ENCODE measurements at regions not wholly inside any gene's neighbourhood (a gene's known extent, or its start where the extent isn't known, plus 50 kb on each side); places are given as distances from the start of the nearest gene placed in this dataset.
"Not testable (repeated sequence)": the region's sequence is repeated elsewhere in the genome, so short reads cannot be mapped to it uniquely, and the experiment has no call there.

- WGBS (ENCODE audit: extremely low coverage, insufficient coverage, insufficient read length): no CpG with 5 or more reads among the region's 46 CpGs
- H3K23ac ChIP-seq (ENCODE audit: low read length); H4K12ac ChIP-seq (ENCODE audit: low read depth, low read length); H2AK5ac ChIP-seq (ENCODE audit: low read length); H3K27ac ChIP-seq (ENCODE audit: low read depth, low read length); H3K18ac ChIP-seq (ENCODE audit: low read length); H4K91ac ChIP-seq (ENCODE audit: low read depth, low read length); H3K79me1 ChIP-seq (ENCODE audit: low read length); H2AFZ ChIP-seq (ENCODE audit: insufficient read depth, low read length, poor library complexity); H2BK5ac ChIP-seq (ENCODE audit: low read depth, low read length, poor library complexity); H3K4me1 ChIP-seq (ENCODE audit: control insufficient read depth in 1 of 2, insufficient read depth in 2 of 2, low read length in 2 of 2); H2BK120ac ChIP-seq (ENCODE audit: insufficient read depth, low read length, poor library complexity); H2BK12ac ChIP-seq (ENCODE audit: low read length); H3K9ac ChIP-seq (ENCODE audit: low read length); H3K9me3 ChIP-seq (ENCODE audit: insufficient read depth, low read depth, low read length); H4K8ac ChIP-seq (ENCODE audit: low read depth, low read length); H3K79me2 ChIP-seq (ENCODE audit: control insufficient read depth, insufficient read depth, low read length, poor library complexity); H3K4ac ChIP-seq (ENCODE audit: low read depth, low read length); H3K27me3 ChIP-seq (ENCODE audit: insufficient read depth, low read length); H3K14ac ChIP-seq (ENCODE audit: low read length); H3K36me3 ChIP-seq (ENCODE audit: control insufficient read depth in 1 of 2, insufficient read depth in 2 of 2, low read length in 2 of 2); H3K4me3 ChIP-seq (ENCODE audit: low read depth, low read length): not testable (repeated sequence)
- peak overlapping the region; percentile 46 for H3K4me2 ChIP-seq (ENCODE audit: low read length)
- peak in 1 of 2 donors; percentile 15 for DNase-seq
Observed at GRCh38 chr1:120557605-120558302, 142.9 kb downstream of the NBPF8 start.

DNA sequence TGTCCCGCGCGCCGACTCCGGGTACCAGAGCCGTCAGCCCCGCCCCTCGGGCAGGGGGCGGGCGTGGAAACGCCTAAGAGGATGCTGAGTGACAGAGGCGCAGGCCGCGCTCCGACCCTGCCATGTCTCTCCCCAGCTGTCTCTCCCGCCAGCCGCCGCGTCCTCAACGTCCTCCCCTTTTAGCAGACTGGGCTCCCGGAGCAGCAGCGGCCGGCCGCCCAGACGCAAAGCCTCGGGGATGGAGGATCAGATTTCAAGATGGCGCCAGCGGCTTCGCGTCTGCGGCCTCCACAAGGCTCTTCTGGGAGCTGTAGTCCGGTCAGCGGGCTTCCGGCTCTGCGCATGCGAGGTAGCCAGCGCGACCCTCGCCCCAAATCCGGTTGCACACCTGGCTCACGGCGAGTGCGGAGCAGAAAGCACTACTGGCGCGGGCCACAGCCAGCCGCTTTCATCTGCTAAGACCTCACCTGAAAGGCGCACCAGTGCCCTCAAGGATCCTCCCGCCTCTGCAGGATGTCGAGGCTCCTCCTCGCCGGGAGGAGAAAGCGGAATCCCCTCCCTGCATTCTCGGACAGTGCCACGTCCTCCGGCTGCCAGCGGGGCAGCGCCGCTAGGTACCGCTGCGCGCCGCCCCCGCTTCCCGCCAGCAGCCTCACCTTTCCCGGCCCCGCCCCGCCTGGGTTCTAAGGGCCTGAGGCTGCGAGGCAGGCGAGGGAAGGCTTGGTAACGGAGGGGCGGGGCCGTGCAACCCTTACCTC is 143.6 kb downstream of the NBPF8 start:
- H3K9ac ChIP-seq (ENCODE audit: low read length); H2AFZ ChIP-seq (ENCODE audit: insufficient read depth, low read length, poor library complexity); H3K14ac ChIP-seq (ENCODE audit: low read length); H3K36me3 ChIP-seq (ENCODE audit: control insufficient read depth in 1 of 2, insufficient read depth in 2 of 2, low read length in 2 of 2); H3K23ac ChIP-seq (ENCODE audit: low read length); H2BK12ac ChIP-seq (ENCODE audit: low read length); H3K27me3 ChIP-seq (ENCODE audit: insufficient read depth, low read length); H2AK5ac ChIP-seq (ENCODE audit: low read length); H3K79me2 ChIP-seq (ENCODE audit: control insufficient read depth, insufficient read depth, low read length, poor library complexity); H3K4ac ChIP-seq (ENCODE audit: low read depth, low read length); H3K9me3 ChIP-seq (ENCODE audit: insufficient read depth, low read depth, low read length); H3K4me2 ChIP-seq (ENCODE audit: low read length); H4K8ac ChIP-seq (ENCODE audit: low read depth, low read length); H4K91ac ChIP-seq (ENCODE audit: low read depth, low read length); H3K18ac ChIP-seq (ENCODE audit: low read length); H2BK5ac ChIP-seq (ENCODE audit: low read depth, low read length, poor library complexity); H3K79me1 ChIP-seq (ENCODE audit: low read length); H3K4me1 ChIP-seq (ENCODE audit: control insufficient read depth in 1 of 2, insufficient read depth in 2 of 2, low read length in 2 of 2); H4K12ac ChIP-seq (ENCODE audit: low read depth, low read length): not testable (repeated sequence)
- Histone ChIP-seq H3K27ac (ENCODE audit: low read depth, low read length) (peak overlapping the region; percentile 61), H2BK120ac (ENCODE audit: insufficient read depth, low read length, poor library complexity) (peak overlapping the region; percentile 58), H3K4me3 (ENCODE audit: low read depth, low read length) (peak overlapping the region; percentile 64)
- peak; percentile 86 to 87 for DNase-seq
- WGBS (ENCODE audit: extremely low coverage, insufficient coverage, insufficient read length): no CpG with 5 or more reads among the region's 72 CpGs

- not testable (repeated sequence) for H3K9me3 ChIP-seq (ENCODE audit: insufficient read depth, low read depth, low read length); H2BK12ac ChIP-seq (ENCODE audit: low read length); H2AFZ ChIP-seq (ENCODE audit: insufficient read depth, low read length, poor library complexity); H3K79me2 ChIP-seq (ENCODE audit: control insufficient read depth, insufficient read depth, low read length, poor library complexity); H3K4me2 ChIP-seq (ENCODE audit: low read length); H3K9ac ChIP-seq (ENCODE audit: low read length); H4K91ac ChIP-seq (ENCODE audit: low read depth, low read length); H3K27ac ChIP-seq (ENCODE audit: low read depth, low read length); H3K18ac ChIP-seq (ENCODE audit: low read length); H3K4me1 ChIP-seq (ENCODE audit: control insufficient read depth in 1 of 2, insufficient read depth in 2 of 2, low read length in 2 of 2); H3K36me3 ChIP-seq (ENCODE audit: control insufficient read depth in 1 of 2, insufficient read depth in 2 of 2, low read length in 2 of 2); H3K4me3 ChIP-seq (ENCODE audit: low read depth, low read length); H2AK5ac ChIP-seq (ENCODE audit: low read length); H3K4ac ChIP-seq (ENCODE audit: low read depth, low read length); H4K8ac ChIP-seq (ENCODE audit: low read depth, low read length); H2BK120ac ChIP-seq (ENCODE audit: insufficient read depth, low read length, poor library complexity); H4K12ac ChIP-seq (ENCODE audit: low read depth, low read length); DNase-seq; H3K14ac ChIP-seq (ENCODE audit: low read length); H3K23ac ChIP-seq (ENCODE audit: low read length); H2BK5ac ChIP-seq (ENCODE audit: low read depth, low read length, poor library complexity); H3K79me1 ChIP-seq (ENCODE audit: low read length); H3K27me3 ChIP-seq (ENCODE audit: insufficient read depth, low read length)
- WGBS (ENCODE audit: extremely low coverage, insufficient coverage, insufficient read length): no CpG with 5 or more reads among the region's 3 CpGs
Observed at GRCh38 chr1:120561767-120562166, 146.9 kb downstream of the NBPF8 start.

GRCh38 chr1:120565396-120565795 is 150.6 kb downstream of the NBPF8 start:
- H3K79me2 ChIP-seq (ENCODE audit: control insufficient read depth, insufficient read depth, low read length, poor library complexity): not testable (repeated sequence)

More at GRCh38 chr1:120565396-120565795, 150.6 kb downstream of the NBPF8 start:
- H3K27ac ChIP-seq (ENCODE audit: low read depth, low read length); H3K79me1 ChIP-seq (ENCODE audit: low read length); H3K23ac ChIP-seq (ENCODE audit: low read length); H3K9ac ChIP-seq (ENCODE audit: low read length); H3K4me3 ChIP-seq (ENCODE audit: low read depth, low read length); H3K4ac ChIP-seq (ENCODE audit: low read depth, low read length); H4K91ac ChIP-seq (ENCODE audit: low read depth, low read length); DNase-seq; H2BK120ac ChIP-seq (ENCODE audit: insufficient read depth, low read length, poor library complexity); H3K27me3 ChIP-seq (ENCODE audit: insufficient read depth, low read length); H2AFZ ChIP-seq (ENCODE audit: insufficient read depth, low read length, poor library complexity); H3K4me2 ChIP-seq (ENCODE audit: low read length); H3K9me3 ChIP-seq (ENCODE audit: insufficient read depth, low read depth, low read length); H3K4me1 ChIP-seq (ENCODE audit: control insufficient read depth in 1 of 2, insufficient read depth in 2 of 2, low read length in 2 of 2); H3K14ac ChIP-seq (ENCODE audit: low read length); H2BK12ac ChIP-seq (ENCODE audit: low read length); H2AK5ac ChIP-seq (ENCODE audit: low read length); H4K8ac ChIP-seq (ENCODE audit: low read depth, low read length); H3K18ac ChIP-seq (ENCODE audit: low read length); H4K12ac ChIP-seq (ENCODE audit: low read depth, low read length); H3K36me3 ChIP-seq (ENCODE audit: control insufficient read depth in 1 of 2, insufficient read depth in 2 of 2, low read length in 2 of 2); H2BK5ac ChIP-seq (ENCODE audit: low read depth, low read length, poor library complexity): not testable (repeated sequence)
- no CpG with 5 or more reads among the region's 1 CpG for WGBS (ENCODE audit: extremely low coverage, insufficient coverage, insufficient read length)
